KMS-11 (cell line): ENCODE measurements at regions not wholly inside any gene's neighbourhood (a gene's known extent, or its start where the extent isn't known, plus 50 kb on each side); places are given as distances from the start of the nearest gene placed in this dataset.
"Not testable (repeated sequence)": the region's sequence is repeated elsewhere in the genome, so short reads cannot be mapped to it uniquely, and the experiment has no call there.

Source experiments
- H2AFZ ChIP-seq: fragments of 200-600 bp; sonication (generic); 2 replicates; pipeline ENCODE4 v1.6.1; 2016; ENCODE audit warnings: antibody characterized with exemption, mixed run types, low read depth
- H3K27ac ChIP-seq: fragments of 200-600 bp; sonication (generic); 2 replicates; pipeline ENCODE4 v1.6.1; 2016; ENCODE audit warnings: mild to moderate bottlenecking, mixed run types
- H3K27me3 ChIP-seq: fragments of 200-600 bp; sonication (generic); 2 replicates; pipeline ENCODE4 v1.6.1; 2017; ENCODE audit warnings: mild to moderate bottlenecking, low read depth, mixed run types, moderate library complexity; ENCODE audit not compliant: insufficient read depth
- H3K36me3 ChIP-seq: fragments of 200-600 bp; sonication (generic); 2 replicates; pipeline ENCODE4 v1.6.1; 2017; ENCODE audit warnings: mild to moderate bottlenecking, mixed run types; ENCODE audit not compliant: insufficient read depth
- H3K4me1 ChIP-seq: fragments of 200-600 bp; sonication (generic); 2 replicates; pipeline ENCODE4 v1.6.1; 2016; ENCODE audit warnings: mild to moderate bottlenecking, low read depth, mixed run types; ENCODE audit not compliant: poor library complexity, severe bottlenecking
- H3K4me2 ChIP-seq: fragments of 200-600 bp; sonication (generic); 2 replicates; pipeline ENCODE4 v1.7.0; 2016; ENCODE audit warnings: mild to moderate bottlenecking, mixed run types
- H3K4me3 ChIP-seq: fragments of 200-600 bp; sonication (generic); IDR thresholded peaks from 2 replicates; pipeline ENCODE4 v1.6.1; 2017; ENCODE audit warnings: low read depth, low read length, mixed read lengths; ENCODE audit not compliant: insufficient read depth
- H3K79me2 ChIP-seq: fragments of 200-600 bp; sonication (generic); 2 replicates; pipeline ENCODE4 v1.6.1; 2016; ENCODE audit warnings: low read depth, mixed run types; ENCODE audit not compliant: insufficient read depth
- H3K9ac ChIP-seq: fragments of 200-600 bp; sonication (generic); 2 replicates; pipeline ENCODE4 v1.6.1; 2016; ENCODE audit warnings: mild to moderate bottlenecking, mixed run types
- H4K20me1 ChIP-seq: fragments of 200-600 bp; sonication (generic); 2 replicates; pipeline ENCODE4 v1.6.1; 2016; ENCODE audit warnings: mild to moderate bottlenecking, mixed run types; ENCODE audit not compliant: insufficient read depth
- TF ChIP-seq, protein P1 (sequence below): fragments of 200-600 bp; sonication (generic); conservative IDR thresholded peaks from 2 replicates; pipeline ENCODE4 v1.6.1; 2017; ENCODE audit warnings: low read depth, mild to moderate bottlenecking, antibody characterized with exemption, low read length, moderate library complexity, mixed read lengths

DNA sequence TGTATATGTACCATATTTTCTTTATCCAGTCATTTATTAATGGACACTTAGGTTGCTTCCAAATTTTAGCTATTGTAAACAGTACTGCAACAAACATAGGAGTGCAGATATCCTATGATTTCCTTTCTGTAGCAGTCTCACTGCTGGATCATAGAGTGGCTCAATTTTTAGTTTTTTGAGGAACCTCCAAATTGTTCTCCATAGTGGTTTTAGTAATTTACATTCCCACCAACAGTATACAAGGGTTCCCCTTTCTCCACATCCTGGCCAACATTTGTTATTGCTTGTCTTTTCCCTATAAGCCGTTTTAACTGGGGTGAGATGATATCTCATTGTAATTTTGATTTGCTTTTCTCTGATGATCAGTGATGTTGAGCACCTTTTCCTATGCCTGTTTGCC is 114.3 kb downstream of the TMEM17 start:
- H3K4me2 ChIP-seq, result no peak overlapping the region
- no peak overlapping the region for H3K4me3 ChIP-seq
- H4K20me1 ChIP-seq, result no peaks in the 10 kb centered on the region
- H2AFZ ChIP-seq, result no peak overlapping the region
- no peaks in the 10 kb centered on the region for H3K36me3 ChIP-seq
- TF ChIP-seq, protein P1, sequence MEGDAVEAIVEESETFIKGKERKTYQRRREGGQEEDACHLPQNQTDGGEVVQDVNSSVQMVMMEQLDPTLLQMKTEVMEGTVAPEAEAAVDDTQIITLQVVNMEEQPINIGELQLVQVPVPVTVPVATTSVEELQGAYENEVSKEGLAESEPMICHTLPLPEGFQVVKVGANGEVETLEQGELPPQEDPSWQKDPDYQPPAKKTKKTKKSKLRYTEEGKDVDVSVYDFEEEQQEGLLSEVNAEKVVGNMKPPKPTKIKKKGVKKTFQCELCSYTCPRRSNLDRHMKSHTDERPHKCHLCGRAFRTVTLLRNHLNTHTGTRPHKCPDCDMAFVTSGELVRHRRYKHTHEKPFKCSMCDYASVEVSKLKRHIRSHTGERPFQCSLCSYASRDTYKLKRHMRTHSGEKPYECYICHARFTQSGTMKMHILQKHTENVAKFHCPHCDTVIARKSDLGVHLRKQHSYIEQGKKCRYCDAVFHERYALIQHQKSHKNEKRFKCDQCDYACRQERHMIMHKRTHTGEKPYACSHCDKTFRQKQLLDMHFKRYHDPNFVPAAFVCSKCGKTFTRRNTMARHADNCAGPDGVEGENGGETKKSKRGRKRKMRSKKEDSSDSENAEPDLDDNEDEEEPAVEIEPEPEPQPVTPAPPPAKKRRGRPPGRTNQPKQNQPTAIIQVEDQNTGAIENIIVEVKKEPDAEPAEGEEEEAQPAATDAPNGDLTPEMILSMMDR, result no peak
- peaks cover 3% of the 10 kb centered on the region for H3K4me1 ChIP-seq
- no peaks in the 10 kb centered on the region for H3K27me3 ChIP-seq
- H3K27ac ChIP-seq, result no peak overlapping the region
- H3K9ac ChIP-seq, result no peak overlapping the region
- H3K79me2 ChIP-seq, result no peaks in the 10 kb centered on the region

DNA sequence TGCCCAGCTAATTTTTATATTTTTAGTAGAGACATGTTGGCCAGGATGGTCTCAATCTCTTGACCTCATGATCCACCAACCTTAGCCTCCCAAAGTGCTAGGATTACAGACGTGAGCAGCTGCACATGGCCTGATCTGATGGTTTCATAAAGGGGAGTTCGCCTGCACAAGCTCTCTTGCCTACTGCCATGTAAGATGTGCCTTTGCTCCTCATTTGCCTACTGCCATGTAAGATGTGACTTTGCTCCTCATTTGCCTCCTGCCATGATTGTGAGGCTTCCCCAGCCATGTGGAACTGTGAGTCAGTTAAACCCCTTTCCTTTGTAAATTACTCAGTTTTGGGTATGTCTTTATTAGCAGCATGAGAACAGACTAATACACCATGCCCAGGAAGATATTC is 119.6 kb downstream of the TMEM17 start:
- H3K4me1 ChIP-seq, H3K36me3 ChIP-seq, H3K79me2 ChIP-seq, H3K9ac ChIP-seq, H3K4me2 ChIP-seq, H3K27ac ChIP-seq, H2AFZ ChIP-seq, H3K27me3 ChIP-seq, H4K20me1 ChIP-seq, H3K4me3 ChIP-seq: not testable (repeated sequence)

DNA sequence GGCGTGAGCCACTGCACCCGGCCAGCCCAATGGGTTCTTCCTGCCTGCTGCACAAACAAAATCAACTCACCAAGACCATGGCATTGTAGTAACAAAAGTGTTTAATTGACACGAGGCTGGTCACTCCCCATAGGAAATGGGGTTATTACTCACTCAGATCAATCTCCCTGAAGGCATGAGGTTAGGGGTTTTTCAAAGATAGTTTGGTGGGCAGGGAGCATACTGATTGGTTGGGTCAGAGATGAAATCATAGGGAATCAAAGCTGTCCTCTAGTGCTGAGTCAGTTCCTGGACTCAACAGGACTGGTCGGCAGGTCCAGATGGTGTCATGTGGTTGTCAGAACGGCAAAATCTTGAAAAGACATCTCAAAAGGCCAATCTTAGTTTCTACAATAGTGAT is 122.1 kb downstream of the TMEM17 start:
- Histone ChIP-seq H4K20me1 (no peaks in the 10 kb centered on the region), H3K27me3 (no peaks in the 10 kb centered on the region), H3K27ac (no peak overlapping the region), H3K9ac (no peak overlapping the region), H3K4me2 (no peak overlapping the region), H3K79me2 (no peaks in the 10 kb centered on the region), H3K4me3 (no peak overlapping the region), H3K4me1 (no peaks in the 10 kb centered on the region), H3K36me3 (no peaks in the 10 kb centered on the region), H2AFZ (no peak overlapping the region)
- TF ChIP-seq, protein P1, result no peak

DNA sequence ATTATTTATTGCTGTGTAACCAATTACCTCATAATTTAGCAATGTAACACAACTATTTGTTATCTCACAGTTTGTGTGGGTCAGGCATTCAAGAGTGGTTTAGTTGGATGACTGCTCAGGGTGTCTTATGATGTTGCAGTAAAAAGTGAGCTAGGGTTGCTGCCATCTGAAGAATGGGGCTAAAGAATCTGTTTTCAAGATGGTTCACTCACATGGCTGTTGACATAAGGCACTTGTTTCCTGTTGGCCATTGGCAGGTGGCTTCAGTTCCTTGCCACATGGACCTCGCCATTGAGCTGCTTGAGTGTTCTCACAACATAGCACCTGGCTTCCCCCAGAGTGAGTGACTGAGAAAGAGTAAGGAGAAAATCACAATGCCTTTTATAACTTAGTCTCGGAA is 123.2 kb downstream of the TMEM17 start:
- TF ChIP-seq, protein P1, result no peak
- no peaks in the 10 kb centered on the region for H3K36me3 ChIP-seq
- H4K20me1 ChIP-seq, result no peaks in the 10 kb centered on the region
- H3K9ac ChIP-seq, result no peak overlapping the region
- H3K27ac ChIP-seq, result no peak overlapping the region
- no peaks in the 10 kb centered on the region for H3K4me1 ChIP-seq
- no peaks in the 10 kb centered on the region for H3K79me2 ChIP-seq
- no peak overlapping the region for H3K4me2 ChIP-seq
- no peak overlapping the region for H3K4me3 ChIP-seq
- no peak overlapping the region for H2AFZ ChIP-seq
- no peaks in the 10 kb centered on the region for H3K27me3 ChIP-seq

DNA sequence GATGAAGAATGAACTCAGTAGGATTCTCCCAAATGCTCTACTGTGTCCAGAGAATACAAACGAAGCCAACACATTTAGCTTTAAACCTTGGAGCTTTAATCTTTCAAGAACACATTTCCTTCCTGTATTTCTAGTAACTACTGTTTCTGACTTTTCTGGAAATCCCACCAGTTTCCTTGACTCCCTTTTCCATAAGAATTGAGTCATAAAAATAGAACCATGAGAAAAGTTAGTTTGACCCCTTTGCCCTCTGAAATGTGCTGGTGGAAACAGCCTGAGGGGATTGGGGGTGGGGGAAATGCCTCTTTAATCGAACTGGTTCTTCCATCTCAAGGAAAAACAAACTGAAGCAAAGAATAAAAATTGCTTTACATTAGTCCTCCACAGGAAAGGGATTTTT is 123.9 kb downstream of the TMEM17 start:
- no peaks in the 10 kb centered on the region for H4K20me1 ChIP-seq
- H3K4me2 ChIP-seq, result no peak overlapping the region
- H3K27me3 ChIP-seq, result no peaks in the 10 kb centered on the region
- no peak overlapping the region for H3K4me3 ChIP-seq
- no peak overlapping the region for H3K9ac ChIP-seq
- no peaks in the 10 kb centered on the region for H3K4me1 ChIP-seq
- TF ChIP-seq, protein P1, result no peak
- H3K79me2 ChIP-seq, result no peaks in the 10 kb centered on the region
- H3K36me3 ChIP-seq, result no peaks in the 10 kb centered on the region
- no peak overlapping the region for H3K27ac ChIP-seq
- no peak overlapping the region for H2AFZ ChIP-seq
